ENCODE measurements at regions not wholly inside any gene's neighbourhood (a gene's known extent, or its start where the extent isn't known, plus 50 kb on each side); places are given as distances from the start of the nearest gene placed in this dataset.

GRCh38 chr1:195075973-195076372 is 1532.3 kb downstream of the KCNT2 start:
- H3K27me3 ChIP-seq (ENCODE audit: insufficient read depth, poor library complexity, severe bottlenecking) = no peaks in the 10 kb centered on the region
- H3K27ac ChIP-seq (replicated peaks) = no peak overlapping the region
- no peak for DNase-seq (ENCODE audit: low read depth in 1 of 2, low spot score in 1 of 2)
- H3K4me3 ChIP-seq (replicated peaks; ENCODE audit: insufficient read depth, low read length) = no peak overlapping the region
- TF ChIP-seq GABPA (IDR thresholded peaks at IDR 0.05; ENCODE audit: low read depth) (no peak), POLR2AphosphoS5 (IDR thresholded peaks at IDR 0.05; ENCODE audit: low read depth) (no peak), REST (IDR thresholded peaks at IDR 0.05; ENCODE audit: insufficient replicate concordance, low read depth) (no peak), CTCF (IDR thresholded peaks at IDR 0.05; ENCODE audit: insufficient read depth, low read length) (no peak)

GRCh38 chr1:195071461-195071860 is 1536.8 kb downstream of the KCNT2 start:
- Histone ChIP-seq H3K4me3 (replicated peaks; ENCODE audit: insufficient read depth, low read length) (no peak overlapping the region), H3K27me3 (ENCODE audit: insufficient read depth, poor library complexity, severe bottlenecking) (no peaks in the 10 kb centered on the region), H3K27ac (replicated peaks) (no peak overlapping the region)
- DNase-seq (ENCODE audit: low read depth in 1 of 2, low spot score in 1 of 2) = no peak
- TF ChIP-seq CTCF (IDR thresholded peaks at IDR 0.05; ENCODE audit: insufficient read depth, low read length) (no peak), GABPA (IDR thresholded peaks at IDR 0.05; ENCODE audit: low read depth) (no peak), POLR2AphosphoS5 (IDR thresholded peaks at IDR 0.05; ENCODE audit: low read depth) (no peak), SPI1 (IDR thresholded peaks at IDR 0.05; ENCODE audit: borderline replicate concordance, low read depth) (no peak), REST (IDR thresholded peaks at IDR 0.05; ENCODE audit: insufficient replicate concordance, low read depth) (no peak)

- Histone ChIP-seq H3K27me3 (ENCODE audit: insufficient read depth, poor library complexity, severe bottlenecking) (no peaks in the 10 kb centered on the region), H3K27ac (replicated peaks) (no peak overlapping the region), H3K4me3 (replicated peaks; ENCODE audit: insufficient read depth, low read length) (no peak overlapping the region)
- no peak for TF ChIP-seq POLR2AphosphoS5 (IDR thresholded peaks at IDR 0.05; ENCODE audit: low read depth)
- no peak for TF ChIP-seq SPI1 (IDR thresholded peaks at IDR 0.05; ENCODE audit: borderline replicate concordance, low read depth)
- TF ChIP-seq CTCF (IDR thresholded peaks at IDR 0.05; ENCODE audit: insufficient read depth, low read length) = no peak
- no peak for TF ChIP-seq REST (IDR thresholded peaks at IDR 0.05; ENCODE audit: insufficient replicate concordance, low read depth)
- no peak for TF ChIP-seq GABPA (IDR thresholded peaks at IDR 0.05; ENCODE audit: low read depth)
- no peak for DNase-seq (ENCODE audit: low read depth in 1 of 2, low spot score in 1 of 2)
Observed at GRCh38 chr1:195065437-195065836, 1542.8 kb downstream of the KCNT2 start.

Data from HL-60 (cell line).